ENCODE measurements at regions not wholly inside any gene's neighbourhood (a gene's known extent, or its start where the extent isn't known, plus 50 kb on each side); places are given as distances from the start of the nearest gene placed in this dataset.

DNA sequence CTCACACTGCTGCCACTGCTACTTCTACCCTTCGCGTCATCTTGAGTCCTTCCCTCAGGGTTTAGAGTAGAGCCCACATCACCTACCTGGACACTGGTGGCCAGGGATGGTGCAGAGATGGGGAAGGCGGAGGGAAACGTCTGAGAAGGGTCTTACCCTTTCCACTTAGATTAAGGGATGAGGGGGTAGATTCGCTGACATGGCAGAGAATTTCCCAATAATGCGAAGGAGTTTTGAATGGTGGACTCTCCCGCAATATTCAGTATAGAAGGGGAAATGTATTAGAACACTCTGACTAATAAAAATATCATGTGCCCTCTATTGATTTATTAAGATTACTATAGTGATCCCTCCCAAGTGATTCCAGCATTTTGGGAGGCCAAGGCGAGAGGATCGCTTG lies 209.5 kb upstream of the KIAA1217 start:
- Histone ChIP-seq H3K9me3 (ENCODE audit: control insufficient read depth in 1 of 2, insufficient read depth in 1 of 2, low read depth in 1 of 2, low read length in 2 of 2) (no peaks in the 10 kb centered on the region), H3K4me3 (replicated peaks in 1 of 2; ENCODE audit: low read depth in 1 of 2, low read length in 2 of 2) (no peak overlapping the region), H3K36me3 (ENCODE audit: control insufficient read depth in 1 of 2, insufficient read depth in 2 of 2, low read length in 2 of 2) (no peaks in the 10 kb centered on the region), H3K4me2 (ENCODE audit: low read length) (no peak overlapping the region), H3K9ac (ENCODE audit: low read length) (no peak overlapping the region), H3K27ac (ENCODE audit: low read depth, low read length) (no peak overlapping the region), H4K20me1 (ENCODE audit: insufficient read depth) (no peaks in the 10 kb centered on the region), H3K79me2 (ENCODE audit: insufficient read depth, low read length) (no peaks in the 10 kb centered on the region), H3K4me1 (ENCODE audit: control insufficient read depth in 1 of 2, insufficient read depth in 2 of 2, low read length in 2 of 2) (no peaks in the 10 kb centered on the region), H3K9me2 (ENCODE audit: insufficient read depth) (no peaks in the 10 kb centered on the region), H3K27me3 (ENCODE audit: insufficient read depth, low read length) (no peaks in the 10 kb centered on the region), H2AFZ (ENCODE audit: low read depth, low read length, poor library complexity, severe bottlenecking) (no peak overlapping the region)
- intact Hi-C loops (cut with micrococcal nuclease) = no loop called here
- BruUV-seq (replicated peaks) = no TSS peak
- no peak for ATAC-seq
- DNase-seq (ENCODE audit: low read depth, low spot score) = no peak
- CTCF ChIA-PET = no interaction called here
- TF ChIP-seq, protein P1, sequence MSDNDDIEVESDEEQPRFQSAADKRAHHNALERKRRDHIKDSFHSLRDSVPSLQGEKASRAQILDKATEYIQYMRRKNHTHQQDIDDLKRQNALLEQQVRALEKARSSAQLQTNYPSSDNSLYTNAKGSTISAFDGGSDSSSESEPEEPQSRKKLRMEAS (IDR thresholded peaks at IDR 0.05) = no peak
- POLR2A ChIA-PET = no interaction called here
- RAD21 ChIA-PET (ENCODE audit: low non-redundant PET in 1 of 2, low total read pairs in 2 of 2, uncharacterized antibody in 2 of 2, unreplicated experiment in 2 of 2) = no interaction called here

DNA sequence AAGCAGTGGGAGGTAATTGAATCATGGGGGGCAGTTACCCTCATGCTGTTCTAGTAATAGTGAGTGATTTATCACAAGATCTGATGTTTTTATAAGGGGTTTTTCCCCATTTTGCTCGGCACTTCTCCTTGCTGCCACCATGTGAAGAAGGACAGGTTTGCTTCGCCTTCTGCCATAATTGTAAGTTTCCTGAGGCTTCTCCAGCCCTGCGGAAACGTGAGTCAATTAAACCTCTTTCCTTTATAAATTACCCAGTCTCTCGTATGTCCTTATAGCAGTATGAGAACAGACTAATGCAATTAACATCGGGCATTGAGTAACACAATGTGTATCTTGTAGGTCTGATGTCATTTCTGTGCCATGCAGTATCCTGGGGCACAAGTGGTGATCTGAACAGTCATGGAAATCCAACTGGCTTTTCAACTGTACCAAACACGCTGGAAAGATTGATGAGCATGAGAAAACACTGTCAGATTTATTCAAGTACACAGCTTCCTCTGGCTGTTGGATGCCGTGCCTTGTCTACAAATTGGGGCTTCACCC lies 208.6 kb upstream of the KIAA1217 start:
- CTCF ChIA-PET = no interaction called here
- ATAC-seq (no peak), DNase-seq (ENCODE audit: low read depth, low spot score) (no peak)
- Histone ChIP-seq H3K4me1 (ENCODE audit: control insufficient read depth in 1 of 2, insufficient read depth in 2 of 2, low read length in 2 of 2) (no peaks in the 10 kb centered on the region), H3K27ac (ENCODE audit: low read depth, low read length) (no peak overlapping the region), H3K79me2 (ENCODE audit: insufficient read depth, low read length) (no peaks in the 10 kb centered on the region), H3K36me3 (ENCODE audit: control insufficient read depth in 1 of 2, insufficient read depth in 2 of 2, low read length in 2 of 2) (no peaks in the 10 kb centered on the region), H3K9me3 (ENCODE audit: control insufficient read depth in 1 of 2, insufficient read depth in 1 of 2, low read depth in 1 of 2, low read length in 2 of 2) (no peaks in the 10 kb centered on the region), H3K9ac (ENCODE audit: low read length) (no peak overlapping the region), H3K27me3 (ENCODE audit: insufficient read depth, low read length) (no peaks in the 10 kb centered on the region), H2AFZ (ENCODE audit: low read depth, low read length, poor library complexity, severe bottlenecking) (no peak overlapping the region), H3K4me2 (ENCODE audit: low read length) (no peak overlapping the region), H3K9me2 (ENCODE audit: insufficient read depth) (no peaks in the 10 kb centered on the region), H3K4me3 (replicated peaks in 1 of 2; ENCODE audit: low read depth in 1 of 2, low read length in 2 of 2) (no peak overlapping the region), H4K20me1 (ENCODE audit: insufficient read depth) (no peaks in the 10 kb centered on the region)
- BruUV-seq (replicated peaks) = no TSS peak
- POLR2A ChIA-PET = no interaction called here
- TF ChIP-seq, protein P2, sequence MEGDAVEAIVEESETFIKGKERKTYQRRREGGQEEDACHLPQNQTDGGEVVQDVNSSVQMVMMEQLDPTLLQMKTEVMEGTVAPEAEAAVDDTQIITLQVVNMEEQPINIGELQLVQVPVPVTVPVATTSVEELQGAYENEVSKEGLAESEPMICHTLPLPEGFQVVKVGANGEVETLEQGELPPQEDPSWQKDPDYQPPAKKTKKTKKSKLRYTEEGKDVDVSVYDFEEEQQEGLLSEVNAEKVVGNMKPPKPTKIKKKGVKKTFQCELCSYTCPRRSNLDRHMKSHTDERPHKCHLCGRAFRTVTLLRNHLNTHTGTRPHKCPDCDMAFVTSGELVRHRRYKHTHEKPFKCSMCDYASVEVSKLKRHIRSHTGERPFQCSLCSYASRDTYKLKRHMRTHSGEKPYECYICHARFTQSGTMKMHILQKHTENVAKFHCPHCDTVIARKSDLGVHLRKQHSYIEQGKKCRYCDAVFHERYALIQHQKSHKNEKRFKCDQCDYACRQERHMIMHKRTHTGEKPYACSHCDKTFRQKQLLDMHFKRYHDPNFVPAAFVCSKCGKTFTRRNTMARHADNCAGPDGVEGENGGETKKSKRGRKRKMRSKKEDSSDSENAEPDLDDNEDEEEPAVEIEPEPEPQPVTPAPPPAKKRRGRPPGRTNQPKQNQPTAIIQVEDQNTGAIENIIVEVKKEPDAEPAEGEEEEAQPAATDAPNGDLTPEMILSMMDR (IDR thresholded peaks at IDR 0.05 in 2 of 3, conservative IDR thresholded peaks at IDR 0.05 in 1 of 3; ENCODE audit: borderline replicate concordance in 1 of 3, insufficient read depth in 1 of 3, low read depth in 2 of 3, low read length in 2 of 3) = no peak
- TF ChIP-seq JUND (IDR thresholded peaks at IDR 0.05) = no peak
- TF ChIP-seq SRF (IDR thresholded peaks at IDR 0.05; ENCODE audit: low read depth) = no peak
- RAD21 ChIA-PET (ENCODE audit: low non-redundant PET in 1 of 2, low total read pairs in 2 of 2, uncharacterized antibody in 2 of 2, unreplicated experiment in 2 of 2) = no interaction called here
- intact Hi-C loops (cut with micrococcal nuclease) = no loop called here
